Left ventricle myocardium inferior (tissue), 1 donor: ENCODE measurements at regions not wholly inside any gene's neighbourhood (a gene's known extent, or its start where the extent isn't known, plus 50 kb on each side); places are given as distances from the start of the nearest gene placed in this dataset.

Experiments used
- DNase-seq: peaks from one replicate; pipeline ENCODE4 v3.0.0-alpha.2; 2020
- H3K27ac ChIP-seq: fragments of 200-600 bp; replicated peaks from 2 replicates; pipeline ENCODE4 v1.8.0; 2021
- H3K27me3 ChIP-seq: fragments of 200-600 bp; 2 replicates; pipeline ENCODE4 v1.8.0; 2021; ENCODE audit warnings: low read depth
- H3K36me3 ChIP-seq: fragments of 200-600 bp; 2 replicates; pipeline ENCODE4 v1.8.0; 2021
- H3K4me1 ChIP-seq: fragments of 200-600 bp; 2 replicates; pipeline ENCODE4 v1.8.0; 2021
- H3K4me3 ChIP-seq: fragments of 200-600 bp; 2 replicates; pipeline ENCODE4 v1.8.0; 2021; ENCODE audit warnings: mild to moderate bottlenecking, moderate library complexity
- H3K9me3 ChIP-seq: fragments of 200-600 bp; replicated peaks from 2 replicates; pipeline ENCODE4 v1.8.0; 2021
- intact Hi-C: fragments of 100-400 bp; cut with micrococcal nuclease; formaldehyde crosslinking; loops from one replicate; pipeline ENCODE4 v1.11.0; 2022
- TF ChIP-seq, protein P1 (sequence below): fragments of 200-600 bp; IDR thresholded peaks from 2 replicates; pipeline ENCODE4 v1.8.0; 2021; ENCODE audit warnings: antibody characterized with exemption, mild to moderate bottlenecking, borderline replicate concordance
- donor health status: DM: no; HTN: yes; CAD: no; lungs with severe emphysema.

GRCh38 chr2:133835821-133836619 is 267.8 kb upstream of the NCKAP5 start:
- Histone ChIP-seq H3K36me3 (no peaks in the 10 kb centered on the region), H3K4me3 (no peak overlapping the region), H3K27ac (no peak overlapping the region), H3K9me3 (no peaks in the 10 kb centered on the region), H3K27me3 (no peaks in the 10 kb centered on the region), H3K4me1 (no peaks in the 10 kb centered on the region)
- TF ChIP-seq, protein P1, sequence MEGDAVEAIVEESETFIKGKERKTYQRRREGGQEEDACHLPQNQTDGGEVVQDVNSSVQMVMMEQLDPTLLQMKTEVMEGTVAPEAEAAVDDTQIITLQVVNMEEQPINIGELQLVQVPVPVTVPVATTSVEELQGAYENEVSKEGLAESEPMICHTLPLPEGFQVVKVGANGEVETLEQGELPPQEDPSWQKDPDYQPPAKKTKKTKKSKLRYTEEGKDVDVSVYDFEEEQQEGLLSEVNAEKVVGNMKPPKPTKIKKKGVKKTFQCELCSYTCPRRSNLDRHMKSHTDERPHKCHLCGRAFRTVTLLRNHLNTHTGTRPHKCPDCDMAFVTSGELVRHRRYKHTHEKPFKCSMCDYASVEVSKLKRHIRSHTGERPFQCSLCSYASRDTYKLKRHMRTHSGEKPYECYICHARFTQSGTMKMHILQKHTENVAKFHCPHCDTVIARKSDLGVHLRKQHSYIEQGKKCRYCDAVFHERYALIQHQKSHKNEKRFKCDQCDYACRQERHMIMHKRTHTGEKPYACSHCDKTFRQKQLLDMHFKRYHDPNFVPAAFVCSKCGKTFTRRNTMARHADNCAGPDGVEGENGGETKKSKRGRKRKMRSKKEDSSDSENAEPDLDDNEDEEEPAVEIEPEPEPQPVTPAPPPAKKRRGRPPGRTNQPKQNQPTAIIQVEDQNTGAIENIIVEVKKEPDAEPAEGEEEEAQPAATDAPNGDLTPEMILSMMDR: no peak
- intact Hi-C loops: no loop called here
- DNase-seq: no peak

DNA sequence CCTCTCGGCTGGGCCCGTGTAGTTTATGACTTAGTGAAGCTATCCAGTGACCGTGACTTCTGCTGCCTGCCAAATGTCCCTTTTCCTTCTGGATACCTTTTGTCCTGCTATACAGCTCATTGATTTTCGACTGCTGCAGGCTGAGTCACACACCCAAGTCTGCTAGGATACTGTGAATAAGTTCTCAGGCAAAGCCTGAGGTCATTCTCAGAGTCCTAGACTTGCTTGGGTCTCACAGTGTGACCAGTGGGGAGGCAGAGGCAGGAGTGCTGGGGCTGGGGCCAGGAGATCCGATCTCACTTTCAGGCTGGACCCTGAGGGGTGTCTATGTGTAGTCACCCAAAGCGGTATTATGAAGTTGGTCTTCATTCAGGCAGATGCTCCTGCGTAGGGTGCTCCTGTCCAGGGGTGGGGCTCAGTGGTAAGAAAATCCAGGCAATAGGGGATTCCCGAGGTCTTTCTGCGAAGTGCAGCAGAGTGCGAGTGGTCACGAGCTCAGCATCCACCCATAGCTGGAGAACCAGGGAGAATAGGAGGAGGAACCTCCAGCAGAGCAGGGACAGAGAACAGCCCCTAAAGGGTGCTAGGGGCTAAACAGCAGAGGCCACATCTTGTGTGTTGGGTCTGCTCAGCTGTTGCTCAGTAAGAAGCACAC is 268.6 kb upstream of the NCKAP5 start:
- Histone ChIP-seq H3K36me3 (no peaks in the 10 kb centered on the region), H3K27ac (no peak overlapping the region), H3K9me3 (no peaks in the 10 kb centered on the region), H3K4me1 (peaks cover 7% of the 10 kb centered on the region), H3K27me3 (no peaks in the 10 kb centered on the region), H3K4me3 (no peak overlapping the region)
- TF ChIP-seq, protein P1: no peak
- DNase-seq: no peak
- intact Hi-C loops: no loop called here

- H3K36me3 ChIP-seq: no peaks in the 10 kb centered on the region
- intact Hi-C loops: no loop called here
Measured at GRCh38 chr2:133837441-133838094, 269.3 kb upstream of the NCKAP5 start.

DNA sequence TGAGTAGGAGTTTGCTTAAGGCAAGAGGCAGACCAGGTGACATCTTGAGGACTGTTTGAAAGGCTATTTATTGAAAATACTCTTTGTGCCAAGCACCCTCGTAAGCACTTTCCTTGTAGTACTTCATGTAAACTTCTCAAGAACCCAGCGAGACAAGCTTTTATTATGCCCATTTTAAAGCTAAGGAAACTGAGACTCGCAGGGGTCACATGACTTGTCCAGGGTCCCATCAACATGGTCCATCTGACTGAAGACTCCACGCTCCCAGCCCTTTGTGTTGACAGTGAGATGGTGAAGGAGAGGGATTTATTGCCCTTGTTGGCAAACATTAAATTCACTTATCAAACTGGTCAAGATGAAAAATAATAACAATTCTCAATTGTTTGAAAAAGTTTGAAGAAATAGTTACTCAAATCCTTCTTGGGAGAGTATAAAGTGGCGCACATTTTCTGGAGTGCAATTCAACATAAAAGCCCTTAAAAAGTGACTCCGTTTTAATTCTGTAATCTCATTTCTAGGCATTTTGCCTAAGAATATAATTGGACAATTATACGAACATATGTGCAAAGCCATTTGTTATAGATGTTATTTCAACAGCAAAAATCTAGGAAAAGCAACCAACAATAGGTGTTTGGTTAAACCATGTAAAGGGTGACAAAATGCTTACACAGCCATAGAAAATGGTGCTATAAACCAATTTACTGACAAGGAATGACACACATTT is 270.5 kb upstream of the NCKAP5 start:
- intact Hi-C loops: no loop called here
- H3K4me3 ChIP-seq: no peak overlapping the region
- no peak overlapping the region for H3K27ac ChIP-seq
- no peaks in the 10 kb centered on the region for H3K36me3 ChIP-seq
- no peaks in the 10 kb centered on the region for H3K9me3 ChIP-seq
- peaks cover 17% of the 10 kb centered on the region for H3K4me1 ChIP-seq
- TF ChIP-seq, protein P1: no peak
- no peak for DNase-seq
- H3K27me3 ChIP-seq: no peaks in the 10 kb centered on the region

More at GRCh38 chr2:133837441-133838094, 269.3 kb upstream of the NCKAP5 start:
- no peak overlapping the region for H3K4me3 ChIP-seq
- no peak for DNase-seq
- TF ChIP-seq, protein P1: no peak
- peaks cover 15% of the 10 kb centered on the region for H3K4me1 ChIP-seq
- H3K27me3 ChIP-seq: no peaks in the 10 kb centered on the region
- no peaks in the 10 kb centered on the region for H3K9me3 ChIP-seq
- no peak overlapping the region for H3K27ac ChIP-seq

- peaks cover 17% of the 10 kb centered on the region for H3K4me1 ChIP-seq
- H3K27ac ChIP-seq: no peak overlapping the region
- no peaks in the 10 kb centered on the region for H3K9me3 ChIP-seq
- no peak overlapping the region for H3K4me3 ChIP-seq
- intact Hi-C loops: no loop called here
- no peaks in the 10 kb centered on the region for H3K36me3 ChIP-seq
- no peaks in the 10 kb centered on the region for H3K27me3 ChIP-seq
- TF ChIP-seq, protein P1: no peak
- no peak for DNase-seq
Measured at GRCh38 chr2:133839677-133840076, 271.4 kb upstream of the NCKAP5 start.
